CD14-positive monocyte (primary cell): ENCODE measurements at regions not wholly inside any gene's neighbourhood (a gene's known extent, or its start where the extent isn't known, plus 50 kb on each side); places are given as distances from the start of the nearest gene placed in this dataset.

ENCODE experiments used
- DNase-seq, 3 donors: peaks; one replicate each; pipeline ENCODE4 v3.0.0-alpha.2; 2011 to 2022
- H2AFZ ChIP-seq: 2 replicates; pipeline ENCODE4 v1.6.0; 2012; ENCODE audit warnings: mild to moderate bottlenecking, low read depth, low read length, inconsistent platforms; ENCODE audit not compliant: insufficient read depth, poor library complexity, severe bottlenecking
- H3K27ac ChIP-seq, 2 donors: 1 replicate in 1 of 2; 2 replicates in 1 of 2; pipeline ENCODE4 v1.5.1; 2012 to 2013; ENCODE audit warnings: low read length in 2 of 2, control low read depth in 1 of 2, inconsistent platforms in 1 of 2, low read depth in 1 of 2, mild to moderate bottlenecking in 1 of 2
- H3K27me3 ChIP-seq, 2 donors: one replicate each; pipeline versions ENCODE4 v1.6.0 to v1.6.1; 2011 to 2013; ENCODE audit warnings: low read length in 2 of 2; ENCODE audit not compliant: control insufficient read depth in 2 of 2, insufficient read depth in 2 of 2
- H3K36me3 ChIP-seq, 2 donors: replicated peaks in 1 of 2; 1 replicate in 1 of 2; 2 replicates in 1 of 2; pipeline versions ENCODE4 v1.5.1 to v1.6.1; 2012 to 2013; ENCODE audit warnings: low read length in 2 of 2, control low read depth in 1 of 2, inconsistent platforms in 1 of 2, mild to moderate bottlenecking in 1 of 2; ENCODE audit not compliant: insufficient read depth in 2 of 2, control insufficient read depth in 1 of 2
- H3K4me1 ChIP-seq, 2 donors: 1 replicate in 1 of 2; 2 replicates in 1 of 2; pipeline versions ENCODE4 v1.5.1 to v1.6.1; 2012 to 2013; ENCODE audit warnings: low read length in 2 of 2, control low read depth in 1 of 2, inconsistent platforms in 1 of 2, mild to moderate bottlenecking in 1 of 2, moderate library complexity in 1 of 2; ENCODE audit not compliant: insufficient read depth in 2 of 2, control insufficient read depth in 1 of 2
- H3K4me2 ChIP-seq: replicated peaks from 2 replicates; pipeline ENCODE3; 2012; ENCODE audit warnings: low read length, moderate library complexity, mild to moderate bottlenecking; ENCODE audit not compliant: poor library complexity, severe bottlenecking; ENCODE audit errors: extremely low read depth
- H3K4me3 ChIP-seq, 3 experiments: fragments of 200-600 bp in 1 of 3; sonication (generic) in 1 of 3; replicated peaks in 1 of 3; 1 replicate in 2 of 3; 2 replicates in 1 of 3; pipeline ENCODE4 v1.5.1; 2011 to 2013; ENCODE audit warnings: low read length in 3 of 3, mild to moderate bottlenecking in 3 of 3, control low read depth in 2 of 3, low read depth in 2 of 3, inconsistent platforms in 1 of 3, moderate library complexity in 1 of 3
- H3K79me2 ChIP-seq: 2 replicates; pipeline ENCODE4 v1.6.0; 2012; ENCODE audit warnings: mild to moderate bottlenecking, control low read depth, inconsistent platforms, low read length, moderate library complexity; ENCODE audit not compliant: insufficient read depth
- H3K9ac ChIP-seq: 2 replicates; pipeline ENCODE4 v1.6.0; 2017; ENCODE audit warnings: low read length, mild to moderate bottlenecking; ENCODE audit not compliant: insufficient read depth, poor library complexity, severe bottlenecking
- H3K9me3 ChIP-seq, 2 donors: replicated peaks in 1 of 2; 1 replicate in 1 of 2; 2 replicates in 1 of 2; pipeline versions ENCODE4 v1.5.1 to v1.6.1; 2012 to 2013; ENCODE audit warnings: low read length in 2 of 2, control low read depth in 1 of 2; ENCODE audit not compliant: control insufficient read depth in 1 of 2, insufficient read depth in 1 of 2
- H4K20me1 ChIP-seq: 2 replicates; pipeline ENCODE4 v1.6.0; 2012; ENCODE audit warnings: mild to moderate bottlenecking, low read length, control low read depth, moderate library complexity; ENCODE audit not compliant: insufficient read depth
- H3K27ac Mint-ChIP-seq, 7 donors: one replicate each; pipeline ENCODE4 v1.8.0; 2020; ENCODE audit warnings: mild to moderate bottlenecking in 7 of 7, mixed read lengths in 7 of 7, moderate library complexity in 6 of 7, inconsistent platforms in 2 of 7
- H3K27me3 Mint-ChIP-seq, 3 donors: one replicate each; pipeline ENCODE4 v1.8.0; 2021 to 2022; ENCODE audit warnings: low read depth in 3 of 3, mild to moderate bottlenecking in 3 of 3, mixed read lengths in 3 of 3, moderate library complexity in 3 of 3, inconsistent platforms in 1 of 3
- H3K36me3 Mint-ChIP-seq, 2 donors: one replicate each; pipeline ENCODE4 v1.8.0; 2020; ENCODE audit warnings: mixed read lengths in 2 of 2, inconsistent platforms in 1 of 2, mild to moderate bottlenecking in 1 of 2
- H3K4me1 Mint-ChIP-seq: one replicate; pipeline ENCODE4 v1.8.0; 2020; ENCODE audit warnings: mild to moderate bottlenecking, mixed read lengths
- H3K4me3 Mint-ChIP-seq, 2 donors: one replicate each; pipeline ENCODE4 v1.8.0; 2020; ENCODE audit warnings: mild to moderate bottlenecking in 2 of 2, mixed read lengths in 2 of 2, moderate library complexity in 1 of 2
- H3K9me3 Mint-ChIP-seq, 7 donors: one replicate each; pipeline ENCODE4 v1.8.0; 2020 to 2022; ENCODE audit warnings: mixed read lengths in 7 of 7, mild to moderate bottlenecking in 6 of 7, moderate library complexity in 6 of 7, inconsistent platforms in 2 of 7
- CTCF ChIP-seq: fragments of 200-600 bp; IDR thresholded peaks from one replicate; pipeline ENCODE4 v1.8.0; 2022; ENCODE audit warnings: antibody characterized with exemption, mild to moderate bottlenecking
- WGBS: methylation state at CpG from one replicate; pipeline ENCODE4 v1.1.5; 2013; ENCODE audit warnings: missing lambda C conversion rate; ENCODE audit not compliant: insufficient coverage; 5-methylcytosine and 5-hydroxymethylcytosine counted together
- intact Hi-C, 2 donors: fragments of 100-400 bp; cut with micrococcal nuclease; formaldehyde crosslinking; loops; one replicate each; pipeline versions ENCODE4 v1.15.0 to v1.15.1; 2023

GRCh38 chr10:130399425-130399950 is 263.3 kb downstream of the GLRX3 start:
- TF ChIP-seq CTCF, result no peak
- no peak overlapping the region for H2AFZ ChIP-seq
- H3K9ac ChIP-seq, result no peak overlapping the region
- Mint-ChIP-seq H3K4me1 (no peaks in the 10 kb centered on the region), H3K4me3 (no peak overlapping the region), H3K9me3 (peaks cover 20 to 38% (median 32%) of the 10 kb centered on the region in 7 donors), H3K27me3 (peaks cover 1 to 5% (median 1%) of the 10 kb centered on the region in 3 donors), H3K27ac (no peak overlapping the region), H3K36me3 (no peaks in the 10 kb centered on the region)
- no peak for DNase-seq
- H3K9me3 ChIP-seq, result peaks cover 35 to 45% of the 10 kb centered on the region in 2 donors
- H3K79me2 ChIP-seq, result no peaks in the 10 kb centered on the region
- no peak overlapping the region for H3K4me2 ChIP-seq
- no peak overlapping the region for H3K4me3 ChIP-seq
- H3K27ac ChIP-seq, result no peak overlapping the region
- no peaks in the 10 kb centered on the region for H3K4me1 ChIP-seq
- H3K36me3 ChIP-seq, result no peaks in the 10 kb centered on the region
- no peaks in the 10 kb centered on the region for H4K20me1 ChIP-seq
- 86% methylated on average over 6 of the region's 10 CpGs for WGBS
- H3K27me3 ChIP-seq, result no peaks in the 10 kb centered on the region
- intact Hi-C loops, result no loop called here

- intact Hi-C loops, result no loop called here
- Histone ChIP-seq H3K27ac (no peak overlapping the region), H3K36me3 (no peaks in the 10 kb centered on the region), H3K4me3 (no peak overlapping the region), H3K27me3 (no peaks in the 10 kb centered on the region), H3K4me1 (no peaks in the 10 kb centered on the region), H2AFZ (no peak overlapping the region), H3K9ac (no peak overlapping the region), H3K4me2 (no peak overlapping the region), H4K20me1 (no peaks in the 10 kb centered on the region), H3K9me3 (peaks cover 21 to 31% of the 10 kb centered on the region in 2 donors), H3K79me2 (no peaks in the 10 kb centered on the region)
- 92% methylated on average over 3 of the region's 5 CpGs for WGBS
- DNase-seq, result no peak
- no peak overlapping the region for H3K4me3 Mint-ChIP-seq
- H3K27ac Mint-ChIP-seq, result no peak overlapping the region
- H3K9me3 Mint-ChIP-seq, result peaks cover 15 to 28% (median 24%) of the 10 kb centered on the region in 7 donors
- peaks cover 1 to 5% (median 1%) of the 10 kb centered on the region in 3 donors for H3K27me3 Mint-ChIP-seq
- H3K36me3 Mint-ChIP-seq, result no peaks in the 10 kb centered on the region
- TF ChIP-seq CTCF, result no peak
- H3K4me1 Mint-ChIP-seq, result no peaks in the 10 kb centered on the region
Measured at GRCh38 chr10:130400890-130401289, 264.7 kb downstream of the GLRX3 start.
